SK-N-SH (cell line): ENCODE measurements at regions not wholly inside any gene's neighbourhood (a gene's known extent, or its start where the extent isn't known, plus 50 kb on each side); places are given as distances from the start of the nearest gene placed in this dataset.

Source experiments
- CTCF ChIA-PET: fragments of 300-600, 350-600 bp; formaldehyde crosslinking; extraction: SDS; loops from one replicate; lab custom pipeline; 2021; lab: Yijun Ruan, JAX
- POLR2A ChIA-PET: fragments of 350-600 bp; sonication (Branson Sonifier 250); formaldehyde crosslinking; extraction: SDS; loops from one replicate; lab custom pipeline; 2020; ENCODE audit warnings: antibody characterized with exemption, inconsistent platforms; lab: Yijun Ruan, JAX
- DNase-seq: peaks from one replicate; pipeline ENCODE4 v3.0.0; 2012
- H2AFZ ChIP-seq: fragments of 200-600 bp; sonication (generic); 2 replicates; pipeline ENCODE4 v1.8.1; 2016; ENCODE audit warnings: antibody characterized with exemption, mild to moderate bottlenecking, low read depth
- H3F3A ChIP-seq: fragments of 200-600 bp; sonication (generic); replicated peaks from 2 replicates; pipeline ENCODE3; 2016; ENCODE audit warnings: antibody characterized with exemption, mild to moderate bottlenecking; ENCODE audit not compliant: insufficient read depth
- H3K27ac ChIP-seq, 2 experiments: fragments of 200-500 bp in 1 of 2; fragments of 200-600 bp in 1 of 2; sonication (Bioruptor generic) in 1 of 2; sonication (generic), shearing (Covaris generic) in 1 of 2; 2 replicates each; pipeline versions ENCODE4 v1.5.1 to v1.6.1; 2014 to 2016; ENCODE audit warnings: low read depth in 2 of 2, inconsistent platforms in 1 of 2, low read length in 1 of 2, mild to moderate bottlenecking in 1 of 2, mixed read lengths in 1 of 2
- H3K27me3 ChIP-seq: fragments of 200-600 bp; sonication (generic), shearing (Covaris generic); 2 replicates; pipeline ENCODE4 v1.6.1; 2016; ENCODE audit warnings: mixed run types; ENCODE audit not compliant: insufficient read depth
- H3K36me3 ChIP-seq, 2 experiments: fragments of 200-500 bp in 1 of 2; fragments of 200-600 bp in 1 of 2; sonication (Bioruptor generic) in 1 of 2; sonication (generic) in 1 of 2; replicated peaks in 1 of 2; 2 replicates each; pipeline versions ENCODE3 to v1.5.1; 2014 to 2016; ENCODE audit warnings: low read length in 1 of 2, mild to moderate bottlenecking in 1 of 2; ENCODE audit not compliant: insufficient read depth in 2 of 2, control insufficient read depth in 1 of 2
- H3K4me1 ChIP-seq, 2 experiments: fragments of 200-500 bp in 1 of 2; fragments of 200-600 bp in 1 of 2; sonication (Bioruptor generic) in 1 of 2; sonication (generic), shearing (Covaris generic) in 1 of 2; 2 replicates each; pipeline versions ENCODE4 v1.5.1 to v1.6.1; 2014 to 2016; ENCODE audit warnings: low read depth in 1 of 2, low read length in 1 of 2, mixed run types in 1 of 2; ENCODE audit not compliant: insufficient read depth in 2 of 2, control insufficient read depth in 1 of 2
- H3K4me2 ChIP-seq: fragments of 200-600 bp; sonication (generic), shearing (Covaris generic); 2 replicates; pipeline ENCODE4 v1.6.1; 2017; ENCODE audit warnings: mixed run types
- H3K4me3 ChIP-seq, 2 experiments: fragments of 200-500 bp in 1 of 2; fragments of 200-600 bp in 1 of 2; sonication (Bioruptor generic) in 1 of 2; sonication (generic), shearing (Covaris generic) in 1 of 2; 2 replicates each; pipeline versions ENCODE4 v1.5.1 to v1.8.1; 2014 to 2016; ENCODE audit warnings: low read depth in 2 of 2, inconsistent platforms in 1 of 2, low read length in 1 of 2, mild to moderate bottlenecking in 1 of 2, mixed read lengths in 1 of 2, moderate library complexity in 1 of 2
- H3K79me2 ChIP-seq: fragments of 200-600 bp; sonication (generic); 2 replicates; pipeline ENCODE4 v1.8.1; 2017; ENCODE audit warnings: mild to moderate bottlenecking; ENCODE audit not compliant: insufficient read depth
- H3K9ac ChIP-seq: fragments of 200-600 bp; sonication (generic); 2 replicates; pipeline ENCODE4 v1.6.1; 2017; ENCODE audit warnings: mixed run types
- H3K9me2 ChIP-seq: fragments of 200-600 bp; sonication (generic); 2 replicates; pipeline ENCODE4 v1.6.1; 2017; ENCODE audit warnings: mixed run types
- H3K9me3 ChIP-seq: fragments of 200-600 bp; sonication (generic); 2 replicates; pipeline ENCODE4 v1.6.1; 2017; ENCODE audit warnings: mixed run types, mild to moderate bottlenecking, moderate library complexity
- H4K20me1 ChIP-seq: fragments of 200-600 bp; sonication (generic); 2 replicates; pipeline ENCODE4 v1.6.1; 2017; ENCODE audit warnings: mild to moderate bottlenecking, mixed run types; ENCODE audit not compliant: insufficient read depth
- ELF1 ChIP-seq: IDR thresholded peaks from 2 replicates; pipeline ENCODE4 v1.4.0; 2012
- EP300 ChIP-seq, 2 experiments: IDR thresholded peaks; 2 replicates each; pipeline versions ENCODE4 v1.4.0 to v1.6.1; 2012; ENCODE audit warnings: borderline replicate concordance in 1 of 2, low read depth in 1 of 2, low read length in 1 of 2
- EZH2phosphoT487 ChIP-seq: fragments of 200-600 bp; sonication (generic); IDR thresholded peaks from 2 replicates; pipeline ENCODE4 v1.6.1; 2017; ENCODE audit warnings: low read depth, mixed run types, mild to moderate bottlenecking, antibody characterized with exemption, moderate library complexity, borderline replicate concordance
- FOXM1 ChIP-seq: IDR thresholded peaks from 2 replicates; pipeline ENCODE4 v1.4.0; 2012; ENCODE audit warnings: low read depth, mild to moderate bottlenecking
- GABPA ChIP-seq: IDR thresholded peaks from 2 replicates; pipeline ENCODE4 v1.4.0; 2012; ENCODE audit warnings: low read depth, mild to moderate bottlenecking
- JUND ChIP-seq: IDR thresholded peaks from 2 replicates; pipeline ENCODE4 v1.4.0; 2012
- MXI1 ChIP-seq: IDR thresholded peaks from 2 replicates; pipeline ENCODE4 v1.6.1; 2012; ENCODE audit warnings: mild to moderate bottlenecking, low read depth, low read length, improper control_type of control experiment
- RFX5 ChIP-seq: IDR thresholded peaks from 2 replicates; pipeline ENCODE4 v1.6.1; 2012; ENCODE audit warnings: mild to moderate bottlenecking, improper control_type of control experiment, low read length
- RXRA ChIP-seq: IDR thresholded peaks from 2 replicates; pipeline ENCODE4 v1.4.0; 2012; ENCODE audit warnings: low read depth, mild to moderate bottlenecking, borderline replicate concordance
- SMC3 ChIP-seq: IDR thresholded peaks from 2 replicates; pipeline ENCODE4 v1.6.1; 2012; ENCODE audit warnings: low read depth, low read length, improper control_type of control experiment
- TEAD4 ChIP-seq: IDR thresholded peaks from 2 replicates; pipeline ENCODE4 v1.4.0; 2012; ENCODE audit warnings: mild to moderate bottlenecking, borderline replicate concordance; ENCODE audit not compliant: insufficient read depth
- WGBS: methylation state at CpG from one replicate; pipeline ENCODE4 v1.1.6; 2017; ENCODE audit warnings: low lambda C conversion rate; 5-methylcytosine and 5-hydroxymethylcytosine counted together
- TF ChIP-seq, protein P1 (sequence below): fragments of 200-600 bp; sonication (generic); IDR thresholded peaks from 2 replicates; pipeline ENCODE4 v1.6.1; 2017; ENCODE audit warnings: antibody characterized with exemption, mild to moderate bottlenecking, moderate library complexity
- TF ChIP-seq, protein P2 (sequence below): IDR thresholded peaks from 2 replicates; pipeline ENCODE4 v1.4.0; 2012; ENCODE audit warnings: low read depth
- TF ChIP-seq, protein P3 (sequence below): IDR thresholded peaks from 2 replicates; pipeline ENCODE4 v1.6.1; 2012; ENCODE audit warnings: mild to moderate bottlenecking, low read depth, low read length, moderate library complexity
- TF ChIP-seq, protein P4 (sequence below): fragments of 150-350 bp; IDR thresholded peaks from 2 replicates; pipeline ENCODE4 v1.6.1; 2017; ENCODE audit warnings: antibody characterized with exemption, low read length, low read depth, borderline replicate concordance

DNA sequence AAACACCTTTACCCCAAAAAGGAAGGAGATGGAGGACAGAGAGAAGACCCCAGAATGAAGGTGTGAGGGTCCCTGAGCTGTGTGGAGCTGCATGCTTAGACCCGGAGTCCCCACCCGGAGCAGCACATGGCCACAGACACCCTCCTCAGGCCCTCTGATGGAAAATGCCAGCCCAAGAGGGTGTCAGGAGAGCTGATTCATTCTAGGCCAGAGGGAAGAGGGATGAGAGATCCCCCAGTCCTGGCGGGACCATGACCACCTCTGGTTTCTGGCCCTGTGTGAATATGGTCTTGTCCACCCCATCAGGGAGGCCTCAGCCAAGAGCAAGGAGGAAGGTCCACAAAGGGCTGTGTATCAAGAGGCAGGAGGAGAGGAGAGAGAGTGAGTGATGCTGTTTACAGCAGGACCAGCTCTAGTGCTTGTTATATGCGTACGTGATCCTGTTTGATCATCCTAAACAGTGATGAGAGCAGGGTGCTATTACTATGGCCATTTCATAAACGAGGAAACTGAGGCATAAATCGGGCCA is 186.6 kb upstream of the HAAO start:
- Histone ChIP-seq H3K9me3 (no peaks in the 10 kb centered on the region), H3K9ac (no peak overlapping the region), H3K27me3 (no peaks in the 10 kb centered on the region), H3K4me3 (no peak overlapping the region), H3F3A (no peaks in the 10 kb centered on the region), H3K9me2 (no peaks in the 10 kb centered on the region), H3K4me2 (no peak overlapping the region), H2AFZ (no peak overlapping the region), H3K36me3 (no peaks in the 10 kb centered on the region), H3K27ac (no peak overlapping the region), H3K4me1 (peaks cover 3 to 10% of the 10 kb centered on the region in 2 experiments; a peak in 3 of 4 replicates), H4K20me1 (no peaks in the 10 kb centered on the region), H3K79me2 (no peaks in the 10 kb centered on the region)
- WGBS = 94% methylated on average over 7 of the region's 7 CpGs
- DNase-seq = no peak
- TF ChIP-seq RXRA (no peak), JUND (no peak), GABPA (no peak), ELF1 (no peak), TEAD4 (no peak), SMC3 (no peak), RFX5 (no peak), MXI1 (no peak), FOXM1 (no peak), EP300 (IDR thresholded peaks at IDR 0.05; ENCODE audit: borderline replicate concordance in 1 of 2, low read depth in 1 of 2, low read length in 1 of 2) (no peak), EZH2phosphoT487 (no peak)
- TF ChIP-seq, protein P1, sequence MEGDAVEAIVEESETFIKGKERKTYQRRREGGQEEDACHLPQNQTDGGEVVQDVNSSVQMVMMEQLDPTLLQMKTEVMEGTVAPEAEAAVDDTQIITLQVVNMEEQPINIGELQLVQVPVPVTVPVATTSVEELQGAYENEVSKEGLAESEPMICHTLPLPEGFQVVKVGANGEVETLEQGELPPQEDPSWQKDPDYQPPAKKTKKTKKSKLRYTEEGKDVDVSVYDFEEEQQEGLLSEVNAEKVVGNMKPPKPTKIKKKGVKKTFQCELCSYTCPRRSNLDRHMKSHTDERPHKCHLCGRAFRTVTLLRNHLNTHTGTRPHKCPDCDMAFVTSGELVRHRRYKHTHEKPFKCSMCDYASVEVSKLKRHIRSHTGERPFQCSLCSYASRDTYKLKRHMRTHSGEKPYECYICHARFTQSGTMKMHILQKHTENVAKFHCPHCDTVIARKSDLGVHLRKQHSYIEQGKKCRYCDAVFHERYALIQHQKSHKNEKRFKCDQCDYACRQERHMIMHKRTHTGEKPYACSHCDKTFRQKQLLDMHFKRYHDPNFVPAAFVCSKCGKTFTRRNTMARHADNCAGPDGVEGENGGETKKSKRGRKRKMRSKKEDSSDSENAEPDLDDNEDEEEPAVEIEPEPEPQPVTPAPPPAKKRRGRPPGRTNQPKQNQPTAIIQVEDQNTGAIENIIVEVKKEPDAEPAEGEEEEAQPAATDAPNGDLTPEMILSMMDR = no peak
- TF ChIP-seq, protein P2, sequence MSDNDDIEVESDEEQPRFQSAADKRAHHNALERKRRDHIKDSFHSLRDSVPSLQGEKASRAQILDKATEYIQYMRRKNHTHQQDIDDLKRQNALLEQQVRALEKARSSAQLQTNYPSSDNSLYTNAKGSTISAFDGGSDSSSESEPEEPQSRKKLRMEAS = no peak
- TF ChIP-seq, protein P3, sequence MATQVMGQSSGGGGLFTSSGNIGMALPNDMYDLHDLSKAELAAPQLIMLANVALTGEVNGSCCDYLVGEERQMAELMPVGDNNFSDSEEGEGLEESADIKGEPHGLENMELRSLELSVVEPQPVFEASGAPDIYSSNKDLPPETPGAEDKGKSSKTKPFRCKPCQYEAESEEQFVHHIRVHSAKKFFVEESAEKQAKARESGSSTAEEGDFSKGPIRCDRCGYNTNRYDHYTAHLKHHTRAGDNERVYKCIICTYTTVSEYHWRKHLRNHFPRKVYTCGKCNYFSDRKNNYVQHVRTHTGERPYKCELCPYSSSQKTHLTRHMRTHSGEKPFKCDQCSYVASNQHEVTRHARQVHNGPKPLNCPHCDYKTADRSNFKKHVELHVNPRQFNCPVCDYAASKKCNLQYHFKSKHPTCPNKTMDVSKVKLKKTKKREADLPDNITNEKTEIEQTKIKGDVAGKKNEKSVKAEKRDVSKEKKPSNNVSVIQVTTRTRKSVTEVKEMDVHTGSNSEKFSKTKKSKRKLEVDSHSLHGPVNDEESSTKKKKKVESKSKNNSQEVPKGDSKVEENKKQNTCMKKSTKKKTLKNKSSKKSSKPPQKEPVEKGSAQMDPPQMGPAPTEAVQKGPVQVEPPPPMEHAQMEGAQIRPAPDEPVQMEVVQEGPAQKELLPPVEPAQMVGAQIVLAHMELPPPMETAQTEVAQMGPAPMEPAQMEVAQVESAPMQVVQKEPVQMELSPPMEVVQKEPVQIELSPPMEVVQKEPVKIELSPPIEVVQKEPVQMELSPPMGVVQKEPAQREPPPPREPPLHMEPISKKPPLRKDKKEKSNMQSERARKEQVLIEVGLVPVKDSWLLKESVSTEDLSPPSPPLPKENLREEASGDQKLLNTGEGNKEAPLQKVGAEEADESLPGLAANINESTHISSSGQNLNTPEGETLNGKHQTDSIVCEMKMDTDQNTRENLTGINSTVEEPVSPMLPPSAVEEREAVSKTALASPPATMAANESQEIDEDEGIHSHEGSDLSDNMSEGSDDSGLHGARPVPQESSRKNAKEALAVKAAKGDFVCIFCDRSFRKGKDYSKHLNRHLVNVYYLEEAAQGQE = no peak
- TF ChIP-seq, protein P4, sequence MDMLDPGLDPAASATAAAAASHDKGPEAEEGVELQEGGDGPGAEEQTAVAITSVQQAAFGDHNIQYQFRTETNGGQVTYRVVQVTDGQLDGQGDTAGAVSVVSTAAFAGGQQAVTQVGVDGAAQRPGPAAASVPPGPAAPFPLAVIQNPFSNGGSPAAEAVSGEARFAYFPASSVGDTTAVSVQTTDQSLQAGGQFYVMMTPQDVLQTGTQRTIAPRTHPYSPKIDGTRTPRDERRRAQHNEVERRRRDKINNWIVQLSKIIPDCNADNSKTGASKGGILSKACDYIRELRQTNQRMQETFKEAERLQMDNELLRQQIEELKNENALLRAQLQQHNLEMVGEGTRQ = no peak
- POLR2A ChIA-PET = interaction anchor here (2.6 kb wide), 1 partner anchor 248 kb away, joined by 8 read pairs; the partner anchor contains the start of gene ZFP36L2
- CTCF ChIA-PET = interaction anchor here (1.1 to 13.1 kb wide), 6 partner anchors 31 to 599 kb away, joined by 4 to 299 read pairs (median 6); partner anchors contain the start of gene ZFP36L2
